HPDE6-E6E7 (cell line): ENCODE measurements at regions not wholly inside any gene's neighbourhood (a gene's known extent, or its start where the extent isn't known, plus 50 kb on each side); places are given as distances from the start of the nearest gene placed in this dataset.

Experiments
- DNase-seq: peaks from one replicate; pipeline ENCODE4 v3.0.0; 2011; ENCODE audit warnings: missing footprints; ENCODE audit errors: extremely low spot score

- DNase-seq = peak; percentile 73
Measured at GRCh38 chr5:149441986-149442385, 62.9 kb upstream of the IL17B start.

DNA sequence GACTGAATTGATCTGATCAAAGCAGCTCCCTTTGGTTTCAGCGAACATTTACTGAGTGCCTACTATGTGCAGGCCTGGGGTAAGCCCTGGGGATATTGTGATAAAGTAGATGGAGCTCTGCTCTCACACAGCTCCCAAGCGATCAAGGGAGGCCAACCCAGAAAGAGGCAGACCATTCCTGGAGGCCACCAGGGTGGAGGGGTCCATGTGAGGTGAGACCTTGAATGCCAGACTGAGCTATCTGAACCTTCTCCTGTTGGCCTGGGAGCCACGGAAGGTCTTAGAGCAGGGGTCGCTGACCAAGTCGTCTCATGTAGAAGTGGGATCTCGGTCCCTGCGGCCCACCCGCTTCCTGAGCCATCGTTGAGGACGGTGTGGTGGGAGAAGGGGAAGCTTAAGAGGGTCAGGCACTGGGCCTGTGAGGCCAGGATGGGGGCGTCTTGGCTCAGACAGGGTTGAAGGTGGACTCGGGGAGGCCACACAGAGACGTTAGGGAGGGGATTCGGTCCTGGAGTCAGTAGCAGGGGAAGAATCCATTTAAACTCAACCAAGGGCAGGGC lies 62.2 kb upstream of the IL17B start:
- no peak for DNase-seq

- DNase-seq = peak; percentile 99
Measured at GRCh38 chr5:149439899-149440542, 60.9 kb upstream of the IL17B start.

DNA sequence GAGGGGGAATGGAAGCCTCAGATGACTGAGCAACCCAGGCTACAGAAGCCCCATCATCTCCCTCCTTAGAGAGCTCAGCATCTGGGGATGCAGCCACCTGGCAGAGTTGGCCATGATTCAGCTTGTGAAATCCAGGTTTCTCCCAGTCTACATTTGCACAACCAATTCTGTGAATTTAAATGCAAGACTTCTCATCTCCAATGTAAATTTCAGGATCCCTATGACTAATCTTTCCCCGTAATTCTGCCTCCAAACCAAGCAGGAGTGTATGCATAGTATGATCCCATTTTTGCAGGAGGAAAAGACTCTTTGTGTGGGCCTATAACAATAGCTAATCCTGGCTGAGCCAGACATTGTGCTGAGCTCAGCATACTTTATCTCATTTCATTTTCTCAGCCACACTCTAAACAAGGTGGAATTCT lies 59.6 kb upstream of the IL17B start:
- DNase-seq = no peak

DNA sequence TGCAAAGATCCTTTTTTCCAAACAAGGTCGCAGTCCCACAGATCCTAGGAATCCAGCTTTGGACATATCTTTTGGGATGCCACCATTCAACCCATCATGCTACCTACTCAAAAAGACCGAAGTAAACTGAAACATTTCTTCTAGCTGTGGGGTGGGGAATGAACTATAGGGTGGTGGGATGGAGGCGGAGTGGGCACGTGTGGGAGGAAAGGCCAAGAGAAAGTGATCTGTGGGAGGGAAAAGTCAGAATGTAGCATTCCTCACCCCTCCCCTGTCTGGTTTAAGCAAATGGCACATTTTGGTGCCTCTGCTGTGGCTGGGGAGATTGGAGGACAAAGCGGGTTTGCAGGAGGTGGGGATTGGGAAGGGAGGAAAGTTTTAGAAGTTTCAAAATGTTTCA lies 59.2 kb upstream of the IL17B start:
- no peak for DNase-seq

- no peak for DNase-seq
Measured at GRCh38 chr5:149437391-149438040, 58.4 kb upstream of the IL17B start.

GRCh38 chr5:149435660-149436059 lies 56.6 kb upstream of the IL17B start:
- no peak for DNase-seq

GRCh38 chr5:149435015-149435376 lies 55.9 kb upstream of the IL17B start:
- no peak for DNase-seq

DNA sequence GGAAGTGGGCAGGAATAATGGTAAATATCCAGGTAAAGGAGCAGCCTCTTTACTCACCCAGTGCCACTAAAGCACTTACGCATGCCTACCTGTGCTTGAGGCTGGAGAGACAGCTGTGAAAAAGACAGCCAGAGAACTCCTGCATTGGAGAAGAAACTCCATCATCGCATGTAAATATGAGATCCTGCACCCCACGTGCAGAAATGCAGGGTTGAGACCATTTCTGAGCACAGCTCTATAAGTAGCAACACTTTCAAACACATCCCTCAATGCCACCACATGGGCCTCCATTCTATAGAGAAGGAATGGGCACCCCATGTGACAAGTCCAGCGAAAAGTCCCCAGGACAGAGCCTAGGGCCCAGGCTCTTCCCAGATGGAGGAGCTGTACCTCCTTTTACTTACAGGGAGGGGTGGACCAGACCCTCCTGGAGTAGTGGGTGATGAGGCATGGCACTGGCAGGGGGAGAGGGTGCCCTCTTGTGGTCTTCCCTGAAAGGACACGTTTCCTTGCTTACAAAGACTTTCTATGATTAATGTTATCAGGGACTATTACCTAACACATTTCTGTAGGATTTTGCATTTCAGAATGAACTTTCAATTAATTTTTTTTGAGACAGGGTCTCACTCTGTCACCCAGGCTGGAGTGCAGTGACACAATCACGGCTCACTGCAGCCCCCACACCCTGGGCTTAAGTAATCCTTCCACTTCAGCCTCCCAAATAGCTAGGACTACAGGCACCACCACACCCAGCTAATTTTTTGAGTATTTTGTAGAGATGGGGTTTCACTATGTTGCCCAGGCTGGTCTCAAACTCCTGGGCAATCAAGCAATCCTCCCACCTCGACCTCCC lies 55.3 kb upstream of the IL17B start:
- peak; percentile 66 for DNase-seq

GRCh38 chr5:149433524-149434131 lies 54.5 kb upstream of the IL17B start:
- DNase-seq = no peak

- DNase-seq = no peak
Measured at GRCh38 chr5:149432911-149433401, 53.9 kb upstream of the IL17B start.

GRCh38 chr5:149432376-149432775 lies 53.3 kb upstream of the IL17B start:
- DNase-seq = no peak

GRCh38 chr5:149429839-149430721 lies 51.0 kb upstream of the IL17B start:
- DNase-seq = no peak
